ENCODE measurements at regions not wholly inside any gene's neighbourhood (a gene's known extent, or its start where the extent isn't known, plus 50 kb on each side); places are given as distances from the start of the nearest gene placed in this dataset.

- TF ChIP-seq YBX1 (IDR thresholded peaks at IDR 0.05) (no peak), SPI1 (IDR thresholded peaks at IDR 0.05; ENCODE audit: borderline replicate concordance, insufficient read depth, low read depth, low read length) (no peak), EZH2 (IDR thresholded peaks at IDR 0.05; ENCODE audit: borderline replicate concordance, control insufficient read depth, low read depth, low read length) (no peak), RAD51 (IDR thresholded peaks at IDR 0.05) (no peak), EED (IDR thresholded peaks at IDR 0.05; ENCODE audit: low read depth) (no peak), ZBTB33 (IDR thresholded peaks at IDR 0.05) (no peak), GABPA (IDR thresholded peaks at IDR 0.05; ENCODE audit: low read depth) (no peak), CBX3 (IDR thresholded peaks at IDR 0.05; ENCODE audit: borderline replicate concordance, low read depth) (no peak)
Observed at GRCh38 chr15:45904019-45904418, 269.2 kb downstream of the SQOR start (continued).

GRCh38 chr15:45906230-45906629 lies 271.4 kb downstream of the SQOR start:
- CTCF ChIA-PET: no interaction called here

More at GRCh38 chr15:45906230-45906629, 271.4 kb downstream of the SQOR start:
- no peak overlapping the region for H2AFZ ChIP-seq (ENCODE audit: control insufficient read depth, low read depth, low read length)
- no peaks in the 10 kb centered on the region for H4K20me1 ChIP-seq (ENCODE audit: control insufficient read depth, insufficient read depth)
- no peak for FAIRE-seq
- no peaks in the 10 kb centered on the region for H3K27me3 ChIP-seq (replicated peaks in 1 of 2; ENCODE audit: control insufficient read depth in 2 of 2, insufficient read depth in 2 of 2, low read length in 1 of 2)
- in situ Hi-C loops (cut with MboI): no loop called here
- H3K27ac ChIP-seq (ENCODE audit: control insufficient read depth, insufficient read depth): no peak overlapping the region
- SMC1A ChIA-PET (ENCODE audit: uncharacterized antibody, unreplicated experiment): no interaction called here
- BruUV-seq (replicated peaks): no TSS peak
- no peak for ATAC-seq
- H3K36me3 ChIP-seq (ENCODE audit: control insufficient read depth in 2 of 2, insufficient read depth in 2 of 2, low read length in 1 of 2): no peaks in the 10 kb centered on the region
- RAD21 ChIA-PET (ENCODE audit: unreplicated experiment): no interaction called here
- intact Hi-C loops (cut with micrococcal nuclease; ENCODE audit: unreplicated experiment): no loop called here
- POLR2A ChIA-PET: no interaction called here
- 0% methylated on average over 2 of the region's 2 CpGs for WGBS (ENCODE audit: insufficient coverage, insufficient replicate concordance, low lambda C conversion rate, missing lambda C conversion rate)
- no peaks in the 10 kb centered on the region for H3K9me3 ChIP-seq (replicated peaks; ENCODE audit: control insufficient read depth, insufficient read depth, low read length)
- H3K4me3 ChIP-seq: no peak overlapping the region
- no peak for DNase-seq (ENCODE audit: low read depth, low spot score)
- H3K4me1 ChIP-seq (ENCODE audit: control insufficient read depth, insufficient read depth, low read length): no peaks in the 10 kb centered on the region
- H3K9ac ChIP-seq (ENCODE audit: control insufficient read depth, insufficient read depth, low read length): no peak overlapping the region
- H3K4me2 ChIP-seq (ENCODE audit: control insufficient read depth, insufficient read depth): no peak overlapping the region
- no peaks in the 10 kb centered on the region for H3K79me2 ChIP-seq (ENCODE audit: control insufficient read depth, insufficient read depth, low read length)
- TF ChIP-seq RCOR1 (conservative IDR thresholded peaks at IDR 0.05; ENCODE audit: low read depth, low read length): no peak
- no peak for TF ChIP-seq WRNIP1 (IDR thresholded peaks at IDR 0.05; ENCODE audit: borderline replicate concordance, low read depth, low read length)
- TF ChIP-seq RELA (IDR thresholded peaks at IDR 0.05; ENCODE audit: borderline replicate concordance, partially characterized antibody): no peak
- no peak for TF ChIP-seq TARDBP (IDR thresholded peaks at IDR 0.05; ENCODE audit: borderline replicate concordance)
- TF ChIP-seq CBX3 (IDR thresholded peaks at IDR 0.05; ENCODE audit: borderline replicate concordance, low read depth): no peak
- no peak for TF ChIP-seq KAT2A (conservative IDR thresholded peaks at IDR 0.05; ENCODE audit: control insufficient read depth, low read depth, low read length)
- TF ChIP-seq IRF4 (IDR thresholded peaks at IDR 0.05; ENCODE audit: low read depth, low read length): no peak
- TF ChIP-seq NRF1 (conservative IDR thresholded peaks at IDR 0.05; ENCODE audit: low read depth, low read length): no peak

Measured in GM12878 (cell line).